GM21447 (cell line): ENCODE measurements at regions not wholly inside any gene's neighbourhood (a gene's known extent, or its start where the extent isn't known, plus 50 kb on each side); places are given as distances from the start of the nearest gene placed in this dataset.
"Not testable (repeated sequence)": the region's sequence is repeated elsewhere in the genome, so short reads cannot be mapped to it uniquely, and the experiment has no call there.

Source experiments
- ATAC-seq: cut with Tn5 transposase; IDR thresholded peaks from one replicate; pipeline ENCODE4 v1.9.1; 2021; ENCODE audit not compliant: unreplicated experiment

DNA sequence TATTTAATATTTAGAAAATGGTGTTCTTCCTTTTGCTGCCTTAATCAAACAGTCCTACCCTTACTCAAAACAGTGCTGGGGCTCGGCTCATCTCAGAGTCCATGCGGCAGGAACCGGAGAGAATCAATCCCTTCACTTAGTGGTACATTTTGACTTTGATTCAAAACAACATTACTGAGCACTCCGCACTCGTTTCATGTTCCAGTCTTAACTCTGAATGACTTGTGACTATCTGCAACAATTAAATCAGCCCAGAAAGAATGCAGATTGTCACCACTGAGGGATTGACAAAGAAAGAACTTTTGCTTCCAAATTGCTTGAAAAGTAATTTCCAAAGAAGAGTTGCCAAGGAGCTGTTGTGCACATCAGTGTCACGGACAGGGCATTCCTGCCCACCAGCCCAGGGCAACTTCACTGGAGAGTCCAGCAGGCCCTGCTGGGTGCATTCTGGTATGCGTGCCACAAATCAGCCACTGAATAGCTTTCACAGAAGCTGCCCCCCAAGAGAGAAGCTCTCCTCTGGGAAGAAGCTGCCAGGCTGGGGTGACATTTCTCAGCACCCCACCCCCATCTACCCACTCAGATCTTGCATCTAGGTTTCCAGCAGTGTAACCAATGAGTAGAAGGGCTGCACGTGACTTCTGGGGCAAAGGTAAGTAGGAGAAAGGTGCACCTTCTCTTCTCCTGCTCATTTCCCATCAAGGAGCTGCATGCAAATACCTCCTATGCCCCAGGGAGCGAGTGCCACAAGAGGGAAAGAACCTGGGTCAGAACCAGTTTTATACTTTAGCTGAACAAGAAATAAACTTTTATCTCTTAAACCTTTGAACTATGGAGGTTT, 84.6 kb upstream of the ATP8B1 start:
- ATAC-seq: no peak

DNA sequence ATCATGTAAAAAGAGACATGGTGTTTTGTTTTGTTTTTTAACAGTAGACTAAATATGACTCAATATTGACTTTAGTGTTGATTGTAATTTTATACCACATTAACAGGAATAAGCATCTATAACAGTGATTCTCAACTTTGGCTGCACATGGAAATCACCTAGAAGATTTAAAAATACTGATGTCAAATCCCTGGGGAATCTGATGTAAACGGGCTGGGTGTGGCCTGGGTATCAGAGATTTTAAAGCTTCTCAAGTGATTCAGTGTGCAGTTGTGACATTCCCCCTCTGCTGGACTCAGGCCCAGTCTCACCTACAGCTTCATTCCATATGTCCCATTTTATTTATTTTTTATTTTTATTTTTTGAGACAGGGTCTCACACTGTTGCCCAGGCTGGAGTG, 82.8 kb upstream of the ATP8B1 start:
- no peak for ATAC-seq

DNA sequence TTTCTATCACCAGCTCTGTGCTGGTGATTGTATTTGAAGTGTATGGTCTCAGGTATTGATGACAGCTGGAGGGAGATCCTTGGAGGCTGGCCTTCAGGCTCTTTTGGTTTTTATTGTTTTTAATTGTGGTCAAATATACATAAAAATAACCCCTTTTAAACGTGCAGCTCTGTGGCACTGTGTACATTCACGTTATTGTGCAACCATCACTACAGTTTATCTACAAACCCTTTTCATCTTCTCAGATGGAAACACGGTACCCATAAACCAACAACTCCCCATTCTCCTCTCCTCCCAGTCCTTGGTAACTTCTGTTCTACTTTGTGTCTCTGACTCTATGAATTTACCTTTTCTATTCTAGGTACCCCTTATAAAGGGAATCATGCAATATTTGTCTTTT, 79.3 kb upstream of the ATP8B1 start:
- ATAC-seq: no peak

DNA sequence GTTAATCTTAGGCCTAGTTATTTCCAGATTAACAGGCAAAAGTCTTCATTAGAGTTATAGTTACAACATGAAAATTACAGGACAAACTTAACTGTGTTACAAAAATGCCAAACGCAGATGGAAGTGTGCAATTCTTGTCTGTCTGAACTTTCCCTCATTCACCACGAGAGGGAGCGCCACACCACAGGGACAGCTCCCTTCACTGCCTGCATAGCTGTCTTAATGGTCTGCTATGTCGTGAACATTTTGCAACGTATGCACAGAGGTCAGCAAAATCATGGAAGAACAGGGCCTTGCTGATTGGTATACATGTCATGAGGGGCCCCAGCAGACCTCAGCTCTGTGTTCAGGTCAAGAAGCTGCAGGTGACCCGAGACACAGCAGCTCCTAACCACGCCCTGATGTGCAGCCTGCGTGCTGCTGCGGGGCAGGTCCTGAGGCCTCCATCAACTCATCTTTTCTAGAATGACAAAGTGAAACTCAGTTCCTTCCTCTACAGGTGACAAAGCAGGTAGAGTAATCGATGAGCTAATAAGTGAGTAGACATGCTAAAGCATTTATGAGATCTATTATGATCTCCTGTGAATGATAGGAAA, 78.8 kb upstream of the ATP8B1 start:
- ATAC-seq: peak; percentile 81

- ATAC-seq: not testable (repeated sequence)
Observed at GRCh38 chr18:57879924-57880323, 76.8 kb upstream of the ATP8B1 start.

- ATAC-seq: no peak
Observed at GRCh38 chr18:57869221-57869620, 66.1 kb upstream of the ATP8B1 start.

DNA sequence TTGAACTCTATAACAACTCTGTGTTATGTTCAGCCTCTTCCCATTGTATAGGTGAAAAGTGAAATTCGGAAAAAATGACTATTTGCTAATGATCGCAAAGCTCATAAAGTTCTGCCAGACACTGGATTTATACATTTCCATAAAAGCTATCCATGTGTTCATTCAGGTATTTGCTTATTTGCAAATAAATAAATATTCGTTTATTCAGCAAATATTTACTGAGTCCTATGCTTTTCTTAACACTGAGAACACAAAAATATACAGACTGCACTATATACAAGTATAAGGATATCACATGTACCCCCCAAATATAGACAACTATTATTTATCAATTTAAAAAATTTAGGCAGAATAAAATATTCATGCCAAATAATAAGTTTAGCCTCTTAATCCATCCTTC, 63.2 kb upstream of the ATP8B1 start:
- no peak for ATAC-seq

- ATAC-seq: no peak
Observed at GRCh38 chr18:57864615-57865121, 61.6 kb upstream of the ATP8B1 start.

- no peak for ATAC-seq
Observed at GRCh38 chr18:57863706-57864105, 60.6 kb upstream of the ATP8B1 start.

- ATAC-seq: peak; percentile 75
Observed at GRCh38 chr18:57859314-57859713, 56.2 kb upstream of the ATP8B1 start.

GRCh38 chr18:57856557-57857280, 53.6 kb upstream of the ATP8B1 start:
- ATAC-seq: no peak

DNA sequence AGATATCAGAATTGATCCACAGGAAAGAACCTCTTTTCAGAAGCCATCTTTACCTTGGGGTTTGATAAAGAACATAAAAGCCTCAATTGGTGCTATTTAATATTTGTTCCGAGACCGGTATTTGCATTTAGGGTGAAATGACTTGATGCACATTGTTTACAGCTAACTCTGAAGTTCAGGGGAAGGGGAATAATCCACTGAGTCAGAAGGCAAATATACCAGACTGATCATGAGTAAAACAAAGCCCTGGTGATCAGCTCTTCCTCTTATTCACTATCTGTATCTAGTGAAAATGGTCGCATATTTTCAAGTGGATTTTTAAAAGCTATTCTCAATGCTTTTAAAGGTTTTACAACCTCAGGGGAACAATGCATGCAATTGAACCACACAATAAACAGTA, 53.0 kb upstream of the ATP8B1 start:
- ATAC-seq: no peak

- no peak for ATAC-seq
Observed at GRCh38 chr18:57855551-57855950, 52.4 kb upstream of the ATP8B1 start.

GRCh38 chr18:57854726-57855125, 51.6 kb upstream of the ATP8B1 start:
- no peak for ATAC-seq

- ATAC-seq: no peak
Observed at GRCh38 chr18:57853864-57854263, 50.7 kb upstream of the ATP8B1 start.

GRCh38 chr18:57853133-57853532, 50.0 kb upstream of the ATP8B1 start:
- ATAC-seq: no peak
